ENCODE measurements at regions not wholly inside any gene's neighbourhood (a gene's known extent, or its start where the extent isn't known, plus 50 kb on each side); places are given as distances from the start of the nearest gene placed in this dataset.

GRCh38 chr4:38319456-38320342 lies 344.3 kb upstream of the KLF3 start:
- TF ChIP-seq, protein P1, sequence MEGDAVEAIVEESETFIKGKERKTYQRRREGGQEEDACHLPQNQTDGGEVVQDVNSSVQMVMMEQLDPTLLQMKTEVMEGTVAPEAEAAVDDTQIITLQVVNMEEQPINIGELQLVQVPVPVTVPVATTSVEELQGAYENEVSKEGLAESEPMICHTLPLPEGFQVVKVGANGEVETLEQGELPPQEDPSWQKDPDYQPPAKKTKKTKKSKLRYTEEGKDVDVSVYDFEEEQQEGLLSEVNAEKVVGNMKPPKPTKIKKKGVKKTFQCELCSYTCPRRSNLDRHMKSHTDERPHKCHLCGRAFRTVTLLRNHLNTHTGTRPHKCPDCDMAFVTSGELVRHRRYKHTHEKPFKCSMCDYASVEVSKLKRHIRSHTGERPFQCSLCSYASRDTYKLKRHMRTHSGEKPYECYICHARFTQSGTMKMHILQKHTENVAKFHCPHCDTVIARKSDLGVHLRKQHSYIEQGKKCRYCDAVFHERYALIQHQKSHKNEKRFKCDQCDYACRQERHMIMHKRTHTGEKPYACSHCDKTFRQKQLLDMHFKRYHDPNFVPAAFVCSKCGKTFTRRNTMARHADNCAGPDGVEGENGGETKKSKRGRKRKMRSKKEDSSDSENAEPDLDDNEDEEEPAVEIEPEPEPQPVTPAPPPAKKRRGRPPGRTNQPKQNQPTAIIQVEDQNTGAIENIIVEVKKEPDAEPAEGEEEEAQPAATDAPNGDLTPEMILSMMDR (IDR thresholded peaks at IDR 0.05; ENCODE audit: low read length): peak; percentile 93
- TF ChIP-seq EZH2 (IDR thresholded peaks at IDR 0.05; ENCODE audit: borderline replicate concordance, low read length): no peak

Data from OCI-LY1 (cell line).